ENCODE measurements at regions not wholly inside any gene's neighbourhood (a gene's known extent, or its start where the extent isn't known, plus 50 kb on each side); places are given as distances from the start of the nearest gene placed in this dataset.

DNA sequence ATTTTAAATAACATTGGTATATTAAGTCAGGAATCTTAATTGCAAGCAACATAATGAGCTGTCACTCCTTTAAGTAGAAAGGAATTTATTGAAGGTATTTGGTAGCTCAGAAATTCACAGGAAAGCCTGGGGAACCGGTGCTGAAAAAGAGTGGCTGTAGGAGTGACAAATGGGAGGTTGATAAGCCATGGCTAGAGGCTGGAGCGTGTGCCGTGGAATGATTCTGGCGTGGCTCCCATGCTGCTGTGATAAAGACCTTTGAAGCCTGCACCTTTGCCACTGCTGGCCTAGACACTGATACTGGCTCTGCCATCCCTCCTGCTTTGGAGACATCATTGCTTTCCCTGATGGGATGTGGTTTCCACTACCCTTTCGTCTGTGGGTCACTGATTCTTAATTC is 65.7 kb upstream of the ATG10 start:
- no TSS peak for BruUV-seq (replicated peaks)
- no peaks in the 10 kb centered on the region for H3K36me3 ChIP-seq (replicated peaks in 1 of 2; ENCODE audit: control insufficient read depth in 1 of 2, insufficient read depth in 2 of 2, low read length in 2 of 2)
- ChIA-PET CTCF (ENCODE audit: low intra/inter-chr PET ratio, low total read pairs) (no interaction called here), POLR2A (no interaction called here)
- no peak overlapping the region for H3K9ac ChIP-seq (ENCODE audit: insufficient read depth, low read depth, low read length)
- H3K4me3 ChIP-seq (replicated peaks in 1 of 3; ENCODE audit: insufficient read depth in 1 of 3, low read depth in 2 of 3, low read length in 3 of 3): no peak overlapping the region
- 12% methylated on average over 5 of the region's 5 CpGs for WGBS (ENCODE audit: low lambda C conversion rate)
- H3K9me3 ChIP-seq (ENCODE audit: low read length): no peaks in the 10 kb centered on the region
- no peak overlapping the region for H2AFZ ChIP-seq (ENCODE audit: low read length)
- no peak for FAIRE-seq
- H3K4me2 ChIP-seq (ENCODE audit: low read depth, low read length): no peak overlapping the region
- intact Hi-C loops (cut with micrococcal nuclease; ENCODE audit: unreplicated experiment): no loop called here
- no peak for DNase-seq (ENCODE audit: low spot score)
- H3K27me3 ChIP-seq (ENCODE audit: control insufficient read depth in 1 of 2, insufficient read depth in 2 of 2, low read length in 2 of 2): no peaks in the 10 kb centered on the region; a peak in 1 of 5 replicates
- ATAC-seq: no peak
- H3K27ac ChIP-seq (ENCODE audit: extremely low read length, insufficient read depth, low read length): no peak overlapping the region
- TF ChIP-seq TFE3 (CRISPR knock-in tag; IDR thresholded peaks at IDR 0.05) (no peak), KMT2B (CRISPR knock-in tag; IDR thresholded peaks at IDR 0.05) (no peak), ZNF441 (CRISPR knock-in tag; IDR thresholded peaks at IDR 0.05; ENCODE audit: borderline replicate concordance) (no peak), ISL2 (CRISPR knock-in tag; IDR thresholded peaks at IDR 0.05) (no peak), RBM22 (optimal IDR thresholded peaks at IDR 0.05; ENCODE audit: low read length) (no peak), ZNF235 (CRISPR knock-in tag; IDR thresholded peaks at IDR 0.05; ENCODE audit: borderline replicate concordance) (no peak), ZNF317 (CRISPR knock-in tag; IDR thresholded peaks at IDR 0.05) (no peak), PRDM4 (CRISPR knock-in tag; IDR thresholded peaks at IDR 0.05; ENCODE audit: borderline replicate concordance) (no peak), ZNF274 (CRISPR knock-in tag; IDR thresholded peaks at IDR 0.05) (no peak)
- TF ChIP-seq, protein P1, sequence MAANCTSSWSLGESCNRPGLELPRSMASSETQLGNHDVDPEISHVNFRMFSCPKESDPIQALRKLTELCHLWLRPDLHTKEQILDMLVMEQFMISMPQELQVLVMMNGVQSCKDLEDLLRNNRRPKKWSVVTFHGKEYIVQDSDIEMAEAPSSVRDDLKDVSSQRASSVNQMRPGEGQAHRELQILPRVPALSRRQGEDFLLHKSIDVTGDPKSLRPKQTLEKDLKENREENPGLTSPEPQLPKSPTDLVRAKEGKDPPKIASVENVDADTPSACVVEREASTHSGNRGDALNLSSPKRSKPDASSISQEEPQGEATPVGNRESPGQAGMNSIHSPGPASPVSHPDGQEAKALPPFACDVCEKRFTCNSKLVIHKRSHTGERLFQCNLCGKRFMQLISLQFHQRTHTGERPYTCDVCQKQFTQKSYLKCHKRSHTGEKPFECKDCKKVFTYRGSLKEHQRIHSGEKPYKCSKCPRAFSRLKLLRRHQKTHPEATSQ (CRISPR knock-in tag; IDR thresholded peaks at IDR 0.05; ENCODE audit: borderline replicate concordance): no peak
- no peaks in the 10 kb centered on the region for H3K4me1 ChIP-seq (ENCODE audit: insufficient read depth, low read length)
- no peaks in the 10 kb centered on the region for H3K79me2 ChIP-seq (ENCODE audit: insufficient read depth, low read length)
- no peaks in the 10 kb centered on the region for H4K20me1 ChIP-seq (ENCODE audit: insufficient read depth, low read length)
- in situ Hi-C loops (cut with HindIII; ENCODE audit: extremely low pct_ligation_motif_present, low pct_unique_long_range_greater_than_20kb): no loop called here

All from HepG2 (cell line).